ENCODE measurements at regions not wholly inside any gene's neighbourhood (a gene's known extent, or its start where the extent isn't known, plus 50 kb on each side); places are given as distances from the start of the nearest gene placed in this dataset.

DNA sequence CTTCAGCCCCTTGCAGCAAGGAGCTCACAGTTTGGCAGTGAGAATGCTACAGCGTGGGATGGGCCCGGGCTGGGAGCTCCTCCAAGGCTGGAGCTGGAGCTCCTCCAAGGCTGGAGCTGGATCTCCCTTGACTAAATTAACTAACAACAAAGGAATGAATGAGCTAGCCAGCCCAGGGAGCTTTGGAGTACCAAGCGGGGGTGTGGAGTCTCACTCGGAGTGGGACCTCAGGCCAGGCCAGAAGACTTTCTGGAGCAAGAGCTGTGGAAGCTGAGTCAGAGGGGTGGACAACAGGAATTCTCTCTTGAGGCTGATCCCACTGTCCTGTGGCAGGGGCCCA lies 244.7 kb upstream of the HS6ST1 start:
- Histone ChIP-seq H3K4me3 (ENCODE audit: low read depth, low read length) (no peak overlapping the region), H3K27me3 (replicated peaks; ENCODE audit: control insufficient read depth, insufficient read depth, low read length) (no peaks in the 10 kb centered on the region), H3K9me3 (no peaks in the 10 kb centered on the region), H3K4me1 (no peaks in the 10 kb centered on the region), H3K36me3 (ENCODE audit: control insufficient read depth, insufficient read depth, low read length) (no peaks in the 10 kb centered on the region)
- intact Hi-C loops (cut with micrococcal nuclease; ENCODE audit: unreplicated experiment): no loop called here
- CTCF ChIA-PET: no interaction called here
- POLR2A ChIA-PET: no interaction called here
- no peaks in the 10 kb centered on the region for H3K36me3 Mint-ChIP-seq (ENCODE audit: insufficient read depth, unreplicated experiment)
- BruUV-seq (replicated peaks): no TSS peak
- no peaks in the 10 kb centered on the region for H3K4me1 Mint-ChIP-seq (ENCODE audit: low read depth, unreplicated experiment)
- H3K4me3 Mint-ChIP-seq (ENCODE audit: unreplicated experiment): no peak overlapping the region
- TF ChIP-seq, protein P1, sequence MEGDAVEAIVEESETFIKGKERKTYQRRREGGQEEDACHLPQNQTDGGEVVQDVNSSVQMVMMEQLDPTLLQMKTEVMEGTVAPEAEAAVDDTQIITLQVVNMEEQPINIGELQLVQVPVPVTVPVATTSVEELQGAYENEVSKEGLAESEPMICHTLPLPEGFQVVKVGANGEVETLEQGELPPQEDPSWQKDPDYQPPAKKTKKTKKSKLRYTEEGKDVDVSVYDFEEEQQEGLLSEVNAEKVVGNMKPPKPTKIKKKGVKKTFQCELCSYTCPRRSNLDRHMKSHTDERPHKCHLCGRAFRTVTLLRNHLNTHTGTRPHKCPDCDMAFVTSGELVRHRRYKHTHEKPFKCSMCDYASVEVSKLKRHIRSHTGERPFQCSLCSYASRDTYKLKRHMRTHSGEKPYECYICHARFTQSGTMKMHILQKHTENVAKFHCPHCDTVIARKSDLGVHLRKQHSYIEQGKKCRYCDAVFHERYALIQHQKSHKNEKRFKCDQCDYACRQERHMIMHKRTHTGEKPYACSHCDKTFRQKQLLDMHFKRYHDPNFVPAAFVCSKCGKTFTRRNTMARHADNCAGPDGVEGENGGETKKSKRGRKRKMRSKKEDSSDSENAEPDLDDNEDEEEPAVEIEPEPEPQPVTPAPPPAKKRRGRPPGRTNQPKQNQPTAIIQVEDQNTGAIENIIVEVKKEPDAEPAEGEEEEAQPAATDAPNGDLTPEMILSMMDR (IDR thresholded peaks at IDR 0.05; ENCODE audit: insufficient read depth in 1 of 2, low read depth in 1 of 2, low read length in 1 of 2, severe bottlenecking in 1 of 2, unreplicated experiment in 1 of 2): no peak
- H3K27ac Mint-ChIP-seq (ENCODE audit: unreplicated experiment): no peak overlapping the region
- peaks cover 14% of the 10 kb centered on the region for H3K27me3 Mint-ChIP-seq (ENCODE audit: insufficient read depth, unreplicated experiment)
- no peaks in the 10 kb centered on the region for H3K9me3 Mint-ChIP-seq (ENCODE audit: unreplicated experiment)
- DNase-seq: no peak

DNA sequence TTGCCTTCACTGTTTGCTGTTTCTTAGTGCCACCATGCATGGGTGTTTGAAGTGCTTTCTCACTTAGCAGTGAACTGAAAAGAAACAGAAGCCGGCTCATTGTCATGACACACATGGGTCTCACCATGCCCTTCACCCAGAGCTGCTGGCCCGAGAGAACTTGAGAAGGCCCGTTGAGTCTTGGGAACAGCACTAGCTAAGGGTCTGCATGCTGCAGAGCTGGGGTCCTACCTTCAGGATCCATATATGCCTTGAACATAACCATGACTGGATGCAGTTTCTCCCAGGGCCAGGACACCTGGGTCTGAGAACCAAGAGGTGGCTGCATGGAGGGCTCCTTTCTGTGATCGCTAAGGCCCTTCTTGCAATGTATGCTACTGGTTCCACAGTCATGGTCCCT lies 245.5 kb upstream of the HS6ST1 start:
- BruUV-seq (replicated peaks): no TSS peak
- no peaks in the 10 kb centered on the region for H3K9me3 Mint-ChIP-seq (ENCODE audit: unreplicated experiment)
- no peak for DNase-seq
- ChIA-PET CTCF (interaction anchor here (0.7 kb wide), 1 partner anchor 269 kb away, joined by 3 read pairs; no protein-coding TSS in a partner anchor), POLR2A (no interaction called here)
- TF ChIP-seq, protein P1 (IDR thresholded peaks at IDR 0.05; ENCODE audit: insufficient read depth in 1 of 2, low read depth in 1 of 2, low read length in 1 of 2, severe bottlenecking in 1 of 2, unreplicated experiment in 1 of 2): no peak
- H3K4me3 ChIP-seq (ENCODE audit: low read depth, low read length): no peak overlapping the region
- H3K4me1 ChIP-seq: no peaks in the 10 kb centered on the region
- H3K27ac Mint-ChIP-seq (ENCODE audit: unreplicated experiment): no peak overlapping the region
- H3K4me3 Mint-ChIP-seq (ENCODE audit: unreplicated experiment): no peak overlapping the region
- H3K36me3 ChIP-seq (ENCODE audit: control insufficient read depth, insufficient read depth, low read length): no peaks in the 10 kb centered on the region
- intact Hi-C loops (cut with micrococcal nuclease; ENCODE audit: unreplicated experiment): no loop called here
- H3K4me1 Mint-ChIP-seq (ENCODE audit: low read depth, unreplicated experiment): no peaks in the 10 kb centered on the region
- no peaks in the 10 kb centered on the region for H3K9me3 ChIP-seq
- H3K27me3 ChIP-seq (replicated peaks; ENCODE audit: control insufficient read depth, insufficient read depth, low read length): no peaks in the 10 kb centered on the region
- no peaks in the 10 kb centered on the region for H3K36me3 Mint-ChIP-seq (ENCODE audit: insufficient read depth, unreplicated experiment)
- peaks cover 12% of the 10 kb centered on the region for H3K27me3 Mint-ChIP-seq (ENCODE audit: insufficient read depth, unreplicated experiment)

DNA sequence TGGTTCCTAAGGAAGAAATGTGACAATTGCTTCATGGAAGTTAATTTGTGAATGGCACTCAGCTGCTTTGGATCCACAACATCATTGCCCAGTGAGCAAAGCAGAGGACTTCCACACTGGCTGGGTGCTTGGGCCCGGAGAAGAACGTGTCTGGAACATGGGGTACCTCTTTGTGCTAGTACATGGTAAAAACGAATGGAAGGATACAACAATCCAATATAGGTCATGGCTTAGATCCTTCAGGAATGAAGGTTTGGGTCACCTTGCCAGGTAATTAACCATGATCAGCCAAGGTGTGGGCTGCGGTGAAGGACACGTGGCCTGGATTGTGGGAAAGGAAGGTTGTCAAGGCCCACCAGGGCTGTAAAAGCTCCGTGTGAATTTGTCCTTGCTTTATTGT lies 245.9 kb upstream of the HS6ST1 start:
- intact Hi-C loops (cut with micrococcal nuclease; ENCODE audit: unreplicated experiment): no loop called here
- no peaks in the 10 kb centered on the region for H3K4me1 Mint-ChIP-seq (ENCODE audit: low read depth, unreplicated experiment)
- peaks cover 8% of the 10 kb centered on the region for H3K27me3 Mint-ChIP-seq (ENCODE audit: insufficient read depth, unreplicated experiment)
- H3K9me3 Mint-ChIP-seq (ENCODE audit: unreplicated experiment): no peaks in the 10 kb centered on the region
- H3K27ac Mint-ChIP-seq (ENCODE audit: unreplicated experiment): no peak overlapping the region
- Histone ChIP-seq H3K9me3 (no peaks in the 10 kb centered on the region), H3K27me3 (replicated peaks; ENCODE audit: control insufficient read depth, insufficient read depth, low read length) (no peaks in the 10 kb centered on the region), H3K4me3 (ENCODE audit: low read depth, low read length) (no peak overlapping the region), H3K4me1 (no peaks in the 10 kb centered on the region), H3K36me3 (ENCODE audit: control insufficient read depth, insufficient read depth, low read length) (no peaks in the 10 kb centered on the region)
- POLR2A ChIA-PET: no interaction called here
- BruUV-seq (replicated peaks): no TSS peak
- H3K4me3 Mint-ChIP-seq (ENCODE audit: unreplicated experiment): no peak overlapping the region
- TF ChIP-seq, protein P1 (IDR thresholded peaks at IDR 0.05; ENCODE audit: insufficient read depth in 1 of 2, low read depth in 1 of 2, low read length in 1 of 2, severe bottlenecking in 1 of 2, unreplicated experiment in 1 of 2): no peak
- H3K36me3 Mint-ChIP-seq (ENCODE audit: insufficient read depth, unreplicated experiment): no peaks in the 10 kb centered on the region
- CTCF ChIA-PET: no interaction called here
- no peak for DNase-seq

Measured in Caco-2 (cell line).